ENCODE measurements at regions not wholly inside any gene's neighbourhood (a gene's known extent, or its start where the extent isn't known, plus 50 kb on each side); places are given as distances from the start of the nearest gene placed in this dataset.
"Not testable (repeated sequence)": the region's sequence is repeated elsewhere in the genome, so short reads cannot be mapped to it uniquely, and the experiment has no call there.

GRCh38 chr7:152956006-152956405, 196.5 kb downstream of the ACTR3B start:
- no peak overlapping the region for H3K4me3 Mint-ChIP-seq
- H3K4me1 Mint-ChIP-seq: no peaks in the 10 kb centered on the region
- DNase-seq (ENCODE audit: low read depth, low spot score): no peak
- no peaks in the 10 kb centered on the region for H3K27me3 Mint-ChIP-seq (ENCODE audit: low read depth)
- TF ChIP-seq CTCF (conservative IDR thresholded peaks at IDR 0.05): no peak
- peaks cover 7% of the 10 kb centered on the region for H3K36me3 Mint-ChIP-seq (ENCODE audit: low read depth)
- H3K27ac Mint-ChIP-seq (ENCODE audit: unreplicated experiment): no peak overlapping the region
- H3K9me3 Mint-ChIP-seq: peaks cover 6% of the 10 kb centered on the region

GRCh38 chr7:152959610-152960009, 200.1 kb downstream of the ACTR3B start:
- Mint-ChIP-seq H3K27me3 (ENCODE audit: low read depth) (no peaks in the 10 kb centered on the region), H3K27ac (ENCODE audit: unreplicated experiment) (no peak overlapping the region), H3K4me3 (no peak overlapping the region), H3K9me3 (peaks cover 9% of the 10 kb centered on the region), H3K36me3 (ENCODE audit: low read depth) (peaks cover 7% of the 10 kb centered on the region), H3K4me1 (no peaks in the 10 kb centered on the region)
- no peak for DNase-seq (ENCODE audit: low read depth, low spot score)
- no peak for TF ChIP-seq CTCF (conservative IDR thresholded peaks at IDR 0.05)

- not testable (repeated sequence) for H3K27me3 Mint-ChIP-seq (ENCODE audit: low read depth); H3K27ac Mint-ChIP-seq (ENCODE audit: unreplicated experiment); H3K9me3 Mint-ChIP-seq; DNase-seq (ENCODE audit: low read depth, low spot score); H3K4me3 Mint-ChIP-seq; H3K36me3 Mint-ChIP-seq (ENCODE audit: low read depth); H3K4me1 Mint-ChIP-seq
These were observed 202.2 kb downstream of the ACTR3B start for GRCh38 chr7:152961796-152962195.

GRCh38 chr7:152966189-152966588, 206.6 kb downstream of the ACTR3B start:
- no peak for DNase-seq (ENCODE audit: low read depth, low spot score)
- Mint-ChIP-seq H3K27ac (ENCODE audit: unreplicated experiment) (no peak overlapping the region), H3K4me3 (no peak overlapping the region), H3K9me3 (peaks cover 9% of the 10 kb centered on the region), H3K27me3 (ENCODE audit: low read depth) (no peaks in the 10 kb centered on the region), H3K36me3 (ENCODE audit: low read depth) (peaks cover 3% of the 10 kb centered on the region), H3K4me1 (no peaks in the 10 kb centered on the region)
- TF ChIP-seq CTCF (conservative IDR thresholded peaks at IDR 0.05): no peak

GRCh38 chr7:152967958-152968357, 208.4 kb downstream of the ACTR3B start:
- no peak for DNase-seq (ENCODE audit: low read depth, low spot score)
- Mint-ChIP-seq H3K4me3 (no peak overlapping the region), H3K36me3 (ENCODE audit: low read depth) (peaks cover 3% of the 10 kb centered on the region), H3K4me1 (no peaks in the 10 kb centered on the region), H3K27ac (ENCODE audit: unreplicated experiment) (no peak overlapping the region), H3K27me3 (ENCODE audit: low read depth) (no peaks in the 10 kb centered on the region), H3K9me3 (peaks cover 11% of the 10 kb centered on the region)
- no peak for TF ChIP-seq CTCF (conservative IDR thresholded peaks at IDR 0.05)

GRCh38 chr7:152968514-152968913, 209.0 kb downstream of the ACTR3B start:
- H3K36me3 Mint-ChIP-seq (ENCODE audit: low read depth): peaks cover 3% of the 10 kb centered on the region
- H3K27me3 Mint-ChIP-seq (ENCODE audit: low read depth): no peaks in the 10 kb centered on the region
- no peak for DNase-seq (ENCODE audit: low read depth, low spot score)
- H3K9me3 Mint-ChIP-seq: peaks cover 11% of the 10 kb centered on the region
- H3K4me1 Mint-ChIP-seq: no peaks in the 10 kb centered on the region
- H3K27ac Mint-ChIP-seq (ENCODE audit: unreplicated experiment): no peak overlapping the region
- no peak for TF ChIP-seq CTCF (conservative IDR thresholded peaks at IDR 0.05)
- no peak overlapping the region for H3K4me3 Mint-ChIP-seq
